NCI-H2196 (cell line): ENCODE measurements at regions not wholly inside any gene's neighbourhood (a gene's known extent, or its start where the extent isn't known, plus 50 kb on each side); places are given as distances from the start of the nearest gene placed in this dataset.

ENCODE experiments used
- DNase-seq: peaks from one replicate; lab custom pipeline; 2025; ENCODE audit not compliant: unreplicated experiment; lab: John Stamatoyannopoulos, UW

GRCh38 chr6:54787825-54788224 lies 58.7 kb upstream of the FAM83B start:
- no peak for DNase-seq
